ENCODE measurements at regions not wholly inside any gene's neighbourhood (a gene's known extent, or its start where the extent isn't known, plus 50 kb on each side); places are given as distances from the start of the nearest gene placed in this dataset.

- in situ Hi-C loops (cut with MboI; ENCODE audit: low sequenced_read_pairs) (no loop called here), intact Hi-C loops (cut with micrococcal nuclease) (no loop called here), dilution Hi-C loops (cut with HindIII; ENCODE audit: low sequenced_read_pairs, unreplicated experiment) (no loop called here)
- Histone ChIP-seq H2BK20ac (ENCODE audit: low read depth, low read length) (no peak overlapping the region), H4K5ac (ENCODE audit: low read depth, low read length) (no peak overlapping the region), H2AK5ac (ENCODE audit: low read depth, low read length) (no peak overlapping the region), H3K27ac (ENCODE audit: insufficient read depth, low read length) (no peak overlapping the region), H2BK120ac (ENCODE audit: low read depth, low read length) (no peak overlapping the region), H3K4me1 (ENCODE audit: control insufficient read depth, insufficient read depth, low read length) (no peaks in the 10 kb centered on the region), H3K56ac (ENCODE audit: extremely low read depth, insufficient read depth, low read length) (no peak overlapping the region), H3K27me3 (ENCODE audit: control insufficient read depth, insufficient read depth, low read length) (no peaks in the 10 kb centered on the region), H3K79me1 (ENCODE audit: low read depth in 1 of 2, low read length in 2 of 2) (no peaks in the 10 kb centered on the region), H3K4me3 (ENCODE audit: insufficient read depth, low read depth, low read length) (no peak overlapping the region), H2AK9ac (replicated peaks; ENCODE audit: low read depth, low read length, poor library complexity) (no peak overlapping the region), H3K23ac (ENCODE audit: low read depth, low read length) (no peak overlapping the region), H2BK15ac (ENCODE audit: low read depth, low read length) (no peak overlapping the region), H3K18ac (ENCODE audit: low read depth, low read length) (no peak overlapping the region), H4K8ac (ENCODE audit: low read depth in 2 of 2, low read length in 2 of 2) (no peak overlapping the region), H3K9ac (ENCODE audit: low read depth, low read length) (no peak overlapping the region), H3K9me3 (ENCODE audit: control insufficient read depth, insufficient read depth, low read length) (0 out of 2 replicates have a peak, but pooled peaks cover 2% of the 10 kb centered on the region), H3K4me2 (ENCODE audit: low read depth, low read length) (no peak overlapping the region), H3K4ac (ENCODE audit: low read depth, low read length) (no peak overlapping the region), H3K36me3 (ENCODE audit: control insufficient read depth, insufficient read depth, low read length) (no peaks in the 10 kb centered on the region), H3K9me1 (ENCODE audit: insufficient read depth, low read length) (no peaks in the 10 kb centered on the region), H3K14ac (replicated peaks; ENCODE audit: low read depth, low read length) (no peak overlapping the region), H4K20me1 (ENCODE audit: insufficient read depth, low read length) (no peaks in the 10 kb centered on the region), H4K91ac (ENCODE audit: insufficient read depth, low read depth, low read length) (no peak overlapping the region), H2BK5ac (ENCODE audit: low read depth, low read length, poor library complexity, severe bottlenecking) (no peak overlapping the region), H2AFZ (replicated peaks; ENCODE audit: low read length, poor library complexity) (no peak overlapping the region)
- BruUV-seq (replicated peaks), result no TSS peak
- ATAC-seq (ENCODE audit: low read depth) (no peak), DNase-seq (no peak)
- CTCF ChIA-PET, result no interaction called here
- POLR2A ChIA-PET (ENCODE audit: unreplicated experiment), result no interaction called here
- no CpG with 5 or more reads among the region's 2 CpGs for WGBS, 2 experiments (ENCODE audit: extremely low coverage in 2 of 2, insufficient read length in 1 of 2)
- TF ChIP-seq CTCF (conservative IDR thresholded peaks at IDR 0.05; ENCODE audit: low read depth, low read length) (no peak), MAFK (IDR thresholded peaks at IDR 0.05; ENCODE audit: low read depth, low read length) (0 out of 2 replicates have a peak, but pooled peaks have one; percentile 15), CHD1 (IDR thresholded peaks at IDR 0.05; ENCODE audit: low read depth, low read length) (no peak), RFX5 (IDR thresholded peaks at IDR 0.05; ENCODE audit: low read depth, low read length) (no peak), CEBPB (IDR thresholded peaks at IDR 0.05; ENCODE audit: low read depth, low read length) (no peak), MAZ (IDR thresholded peaks at IDR 0.05; ENCODE audit: borderline replicate concordance, low read depth, low read length) (no peak), FOS (IDR thresholded peaks at IDR 0.05; ENCODE audit: low read depth, low read length) (no peak)
Measured at GRCh38 chr2:156019341-156019740, 313.2 kb downstream of the NR4A2 start.

All from IMR-90 (cell line).